Left ventricle myocardium inferior (tissue), 1 donor: ENCODE measurements at regions not wholly inside any gene's neighbourhood (a gene's known extent, or its start where the extent isn't known, plus 50 kb on each side); places are given as distances from the start of the nearest gene placed in this dataset.

Experiments used
- DNase-seq: peaks from one replicate; pipeline ENCODE4 v3.0.0-alpha.2; 2020
- H3K27ac ChIP-seq: fragments of 200-600 bp; replicated peaks from 2 replicates; pipeline ENCODE4 v1.8.0; 2021
- H3K27me3 ChIP-seq: fragments of 200-600 bp; 2 replicates; pipeline ENCODE4 v1.8.0; 2021; ENCODE audit warnings: low read depth
- H3K36me3 ChIP-seq: fragments of 200-600 bp; 2 replicates; pipeline ENCODE4 v1.8.0; 2021
- H3K4me1 ChIP-seq: fragments of 200-600 bp; 2 replicates; pipeline ENCODE4 v1.8.0; 2021
- H3K4me3 ChIP-seq: fragments of 200-600 bp; 2 replicates; pipeline ENCODE4 v1.8.0; 2021; ENCODE audit warnings: mild to moderate bottlenecking, moderate library complexity
- H3K9me3 ChIP-seq: fragments of 200-600 bp; replicated peaks from 2 replicates; pipeline ENCODE4 v1.8.0; 2021
- intact Hi-C: fragments of 100-400 bp; cut with micrococcal nuclease; formaldehyde crosslinking; loops from one replicate; pipeline ENCODE4 v1.11.0; 2022
- TF ChIP-seq, protein P1 (sequence below): fragments of 200-600 bp; IDR thresholded peaks from 2 replicates; pipeline ENCODE4 v1.8.0; 2021; ENCODE audit warnings: antibody characterized with exemption, mild to moderate bottlenecking, borderline replicate concordance
- donor health status: DM: no; HTN: yes; CAD: no; lungs with severe emphysema.

DNA sequence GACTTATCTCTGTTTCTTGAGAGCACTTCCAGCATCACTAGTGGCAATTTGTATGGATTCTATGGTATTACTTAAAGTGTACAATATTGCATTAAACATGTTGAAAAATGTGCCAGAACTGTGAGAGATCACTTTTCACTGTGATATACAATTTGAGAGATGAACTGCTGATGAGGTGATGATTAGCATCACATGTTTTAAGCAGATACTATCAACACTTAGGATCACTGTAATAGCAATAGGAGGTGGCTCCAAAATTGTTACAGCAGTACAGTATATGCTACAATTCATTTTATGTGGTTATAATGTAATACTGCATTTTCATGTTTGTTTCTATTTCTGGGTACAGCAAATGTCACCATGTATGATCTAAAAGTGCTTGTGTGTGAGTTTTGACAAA is 570.0 kb downstream of the PTPRC start:
- intact Hi-C loops = no loop called here
- no peak overlapping the region for H3K27ac ChIP-seq
- TF ChIP-seq, protein P1, sequence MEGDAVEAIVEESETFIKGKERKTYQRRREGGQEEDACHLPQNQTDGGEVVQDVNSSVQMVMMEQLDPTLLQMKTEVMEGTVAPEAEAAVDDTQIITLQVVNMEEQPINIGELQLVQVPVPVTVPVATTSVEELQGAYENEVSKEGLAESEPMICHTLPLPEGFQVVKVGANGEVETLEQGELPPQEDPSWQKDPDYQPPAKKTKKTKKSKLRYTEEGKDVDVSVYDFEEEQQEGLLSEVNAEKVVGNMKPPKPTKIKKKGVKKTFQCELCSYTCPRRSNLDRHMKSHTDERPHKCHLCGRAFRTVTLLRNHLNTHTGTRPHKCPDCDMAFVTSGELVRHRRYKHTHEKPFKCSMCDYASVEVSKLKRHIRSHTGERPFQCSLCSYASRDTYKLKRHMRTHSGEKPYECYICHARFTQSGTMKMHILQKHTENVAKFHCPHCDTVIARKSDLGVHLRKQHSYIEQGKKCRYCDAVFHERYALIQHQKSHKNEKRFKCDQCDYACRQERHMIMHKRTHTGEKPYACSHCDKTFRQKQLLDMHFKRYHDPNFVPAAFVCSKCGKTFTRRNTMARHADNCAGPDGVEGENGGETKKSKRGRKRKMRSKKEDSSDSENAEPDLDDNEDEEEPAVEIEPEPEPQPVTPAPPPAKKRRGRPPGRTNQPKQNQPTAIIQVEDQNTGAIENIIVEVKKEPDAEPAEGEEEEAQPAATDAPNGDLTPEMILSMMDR = no peak
- peaks cover 6% of the 10 kb centered on the region for H3K4me1 ChIP-seq
- no peaks in the 10 kb centered on the region for H3K27me3 ChIP-seq
- no peaks in the 10 kb centered on the region for H3K36me3 ChIP-seq
- H3K9me3 ChIP-seq = peaks cover 10% of the 10 kb centered on the region
- DNase-seq = no peak
- no peak overlapping the region for H3K4me3 ChIP-seq

- Histone ChIP-seq H3K4me3 (no peak overlapping the region), H3K36me3 (no peaks in the 10 kb centered on the region), H3K4me1 (no peaks in the 10 kb centered on the region), H3K9me3 (peaks cover 12% of the 10 kb centered on the region), H3K27ac (no peak overlapping the region), H3K27me3 (no peaks in the 10 kb centered on the region)
- DNase-seq = no peak
- TF ChIP-seq, protein P1 = no peak
- intact Hi-C loops = no loop called here
Measured at GRCh38 chr1:199218065-199218464, 579.2 kb downstream of the PTPRC start.

- no peak for DNase-seq
- H3K4me3 ChIP-seq = no peak overlapping the region
- no peaks in the 10 kb centered on the region for H3K4me1 ChIP-seq
- intact Hi-C loops = no loop called here
- H3K36me3 ChIP-seq = no peaks in the 10 kb centered on the region
- no peak overlapping the region for H3K27ac ChIP-seq
- TF ChIP-seq, protein P1 = no peak
- peaks cover 10% of the 10 kb centered on the region for H3K9me3 ChIP-seq
- H3K27me3 ChIP-seq = no peaks in the 10 kb centered on the region
Measured at GRCh38 chr1:199218533-199218932, 579.7 kb downstream of the PTPRC start.

- TF ChIP-seq, protein P1 = no peak
- no peaks in the 10 kb centered on the region for H3K9me3 ChIP-seq
- intact Hi-C loops = no loop called here
- H3K4me1 ChIP-seq = no peaks in the 10 kb centered on the region
- no peaks in the 10 kb centered on the region for H3K27me3 ChIP-seq
- H3K27ac ChIP-seq = no peak overlapping the region
- DNase-seq = no peak
- no peaks in the 10 kb centered on the region for H3K36me3 ChIP-seq
- H3K4me3 ChIP-seq = no peak overlapping the region
Measured at GRCh38 chr1:199220031-199220430, 581.2 kb downstream of the PTPRC start.

DNA sequence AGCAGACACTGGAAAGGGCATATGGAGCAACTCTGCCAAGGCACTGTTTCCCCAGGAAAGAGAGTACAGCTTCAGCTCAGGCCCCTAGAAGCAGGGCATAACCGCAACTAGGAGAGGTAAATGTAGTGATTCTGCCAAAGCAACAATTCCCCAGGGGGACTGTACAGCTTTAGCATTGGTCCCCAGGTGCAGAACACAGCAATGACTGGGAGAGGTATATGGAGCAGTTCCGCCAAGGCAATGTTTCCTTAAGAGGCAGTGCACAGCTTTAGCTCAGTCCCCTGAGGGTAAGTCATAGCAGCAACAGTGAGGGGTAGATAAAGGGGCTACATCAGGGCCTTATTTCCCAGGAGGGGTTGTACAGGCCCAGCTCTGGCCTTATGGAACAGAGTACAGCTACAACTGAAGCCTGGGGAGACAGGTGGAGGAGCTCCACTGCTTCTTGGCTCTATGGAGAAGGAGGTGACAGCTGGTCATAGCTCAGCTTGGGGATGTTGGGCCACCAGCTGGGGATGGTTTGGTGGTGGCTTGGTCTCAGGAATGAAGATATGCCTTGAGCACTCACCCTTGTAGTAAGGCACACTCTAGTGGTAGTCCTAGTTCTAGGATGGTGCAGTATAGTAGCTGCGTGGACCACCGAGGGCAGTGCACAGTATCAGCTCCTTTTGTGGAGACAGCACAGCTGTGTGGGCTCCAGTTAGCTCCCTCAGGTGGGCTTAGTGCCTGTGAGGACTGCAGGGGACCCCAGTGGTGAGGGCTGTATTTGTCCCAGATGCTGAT is 582.7 kb downstream of the PTPRC start:
- Histone ChIP-seq H3K36me3 (no peaks in the 10 kb centered on the region), H3K4me1 (no peaks in the 10 kb centered on the region), H3K9me3 (no peaks in the 10 kb centered on the region), H3K27me3 (no peaks in the 10 kb centered on the region), H3K27ac (no peak overlapping the region), H3K4me3 (no peak overlapping the region)
- intact Hi-C loops = no loop called here
- TF ChIP-seq, protein P1 = no peak
- no peak for DNase-seq
